Breast epithelium (tissue), 4 donors: ENCODE measurements at regions not wholly inside any gene's neighbourhood (a gene's known extent, or its start where the extent isn't known, plus 50 kb on each side); places are given as distances from the start of the nearest gene placed in this dataset.

Experiments
- DNase-seq, 2 donors: peaks; one replicate each; pipeline ENCODE4 v3.0.0-alpha.2; 2019; ENCODE audit warnings: low spot score in 2 of 2
- H3K27ac ChIP-seq, 2 donors: fragments of 200-600 bp; sonication (generic) in 1 of 2; one replicate each; pipeline ENCODE4 v1.5.1; 2016 to 2019; ENCODE audit warnings: mild to moderate bottlenecking in 1 of 2
- H3K27me3 ChIP-seq, 2 donors: fragments of 200-600 bp; sonication (generic) in 1 of 2; one replicate each; pipeline versions ENCODE4 v1.5.1 to v1.6.0; 2017 to 2019; ENCODE audit warnings: control low read depth in 1 of 2, mild to moderate bottlenecking in 1 of 2
- H3K36me3 ChIP-seq: fragments of 200-600 bp; one replicate; pipeline ENCODE4 v1.5.1; 2019
- H3K4me1 ChIP-seq, 2 donors: fragments of 200-600 bp; sonication (generic); one replicate each; pipeline ENCODE4 v1.5.1; 2016 to 2019; ENCODE audit warnings: control low read depth in 1 of 2
- H3K4me3 ChIP-seq, 3 donors: fragments of 200-600 bp; sonication (generic); 1 replicate in 2 of 3; 2 replicates in 1 of 3; pipeline ENCODE4 v1.5.1; 2016 to 2019; ENCODE audit warnings: mild to moderate bottlenecking in 3 of 3, moderate library complexity in 2 of 3
- H3K9me3 ChIP-seq, 2 donors: fragments of 200-600 bp; sonication (generic) in 1 of 2; one replicate each; pipeline ENCODE4 v1.5.1; 2016 to 2019; ENCODE audit warnings: control low read depth in 1 of 2
- CTCF ChIP-seq, 3 donors: fragments of 450-650 bp; IDR thresholded peaks; one replicate each; pipeline ENCODE4 v1.5.1; 2016 to 2017; ENCODE audit warnings: antibody characterized with exemption in 3 of 3, mild to moderate bottlenecking in 3 of 3, moderate library complexity in 3 of 3
- POLR2A ChIP-seq: fragments of 450-650 bp; IDR thresholded peaks from one replicate; pipeline ENCODE4 v1.6.1; 2016; ENCODE audit warnings: antibody characterized with exemption, mild to moderate bottlenecking, moderate library complexity
- POLR2AphosphoS5 ChIP-seq, 3 donors: sonication (generic); formaldehyde crosslinking; IDR thresholded peaks; one replicate each; pipeline ENCODE4 v1.6.1; 2017; ENCODE audit warnings: antibody characterized with exemption in 3 of 3
- intact Hi-C: fragments of 100-400 bp; cut with DNase I; formaldehyde crosslinking; loops from one replicate; pipeline ENCODE4 v1.15.1; 2023; ENCODE audit warnings: low total_unique reads

GRCh38 chr3:107881509-107881908 lies 209.3 kb downstream of the CD47 start:
- TF ChIP-seq CTCF (IDR thresholded peaks at IDR 0.05) (no peak), POLR2AphosphoS5 (IDR thresholded peaks at IDR 0.05) (no peak)
- no peaks in the 10 kb centered on the region for H3K4me1 ChIP-seq
- no peaks in the 10 kb centered on the region for H3K36me3 ChIP-seq
- no peak for DNase-seq
- no peak overlapping the region for H3K27ac ChIP-seq
- H3K4me3 ChIP-seq: no peak overlapping the region
- no peaks in the 10 kb centered on the region for H3K27me3 ChIP-seq
- intact Hi-C loops: no loop called here
- H3K9me3 ChIP-seq: no peaks in the 10 kb centered on the region

- DNase-seq: no peak
- no peak overlapping the region for H3K4me3 ChIP-seq
- TF ChIP-seq POLR2AphosphoS5 (IDR thresholded peaks at IDR 0.05) (no peak), CTCF (IDR thresholded peaks at IDR 0.05) (no peak), POLR2A (no peak)
- H3K9me3 ChIP-seq: no peaks in the 10 kb centered on the region
- no peaks in the 10 kb centered on the region for H3K36me3 ChIP-seq
- no peak overlapping the region for H3K27ac ChIP-seq
- H3K4me1 ChIP-seq: no peaks in the 10 kb centered on the region
- no peaks in the 10 kb centered on the region for H3K27me3 ChIP-seq
- intact Hi-C loops: no loop called here
Measured at GRCh38 chr3:107880702-107881101, 210.1 kb downstream of the CD47 start.

- Histone ChIP-seq H3K4me3 (no peak overlapping the region), H3K27me3 (no peaks in the 10 kb centered on the region), H3K36me3 (no peaks in the 10 kb centered on the region), H3K9me3 (no peaks in the 10 kb centered on the region), H3K4me1 (no peaks in the 10 kb centered on the region), H3K27ac (no peak overlapping the region)
- TF ChIP-seq POLR2A (no peak), CTCF (IDR thresholded peaks at IDR 0.05) (no peak), POLR2AphosphoS5 (IDR thresholded peaks at IDR 0.05) (no peak)
- DNase-seq: no peak
- intact Hi-C loops: no loop called here
Measured at GRCh38 chr3:107877936-107878335, 212.9 kb downstream of the CD47 start.

GRCh38 chr3:107870943-107871638 lies 219.7 kb downstream of the CD47 start:
- H3K27me3 ChIP-seq: no peaks in the 10 kb centered on the region
- intact Hi-C loops: no loop called here
- H3K4me3 ChIP-seq: no peak overlapping the region
- DNase-seq: no peak
- H3K27ac ChIP-seq: no peak overlapping the region
- TF ChIP-seq POLR2A (no peak), CTCF (IDR thresholded peaks at IDR 0.05) (no peak), POLR2AphosphoS5 (IDR thresholded peaks at IDR 0.05) (no peak)
- no peaks in the 10 kb centered on the region for H3K4me1 ChIP-seq
- no peaks in the 10 kb centered on the region for H3K9me3 ChIP-seq
- no peaks in the 10 kb centered on the region for H3K36me3 ChIP-seq

- no peaks in the 10 kb centered on the region for H3K27me3 ChIP-seq
- intact Hi-C loops: no loop called here
- DNase-seq: no peak
- H3K4me1 ChIP-seq: no peaks in the 10 kb centered on the region
- no peak overlapping the region for H3K4me3 ChIP-seq
- no peak overlapping the region for H3K27ac ChIP-seq
- H3K36me3 ChIP-seq: no peaks in the 10 kb centered on the region
- no peaks in the 10 kb centered on the region for H3K9me3 ChIP-seq
- no peak for TF ChIP-seq POLR2AphosphoS5 (IDR thresholded peaks at IDR 0.05)
- no peak for TF ChIP-seq CTCF (IDR thresholded peaks at IDR 0.05)
- no peak for TF ChIP-seq POLR2A
Measured at GRCh38 chr3:107870096-107870495, 220.7 kb downstream of the CD47 start.
